EL (cell line): ENCODE measurements at regions not wholly inside any gene's neighbourhood (a gene's known extent, or its start where the extent isn't known, plus 50 kb on each side); places are given as distances from the start of the nearest gene placed in this dataset.
"Not testable (repeated sequence)": the region's sequence is repeated elsewhere in the genome, so short reads cannot be mapped to it uniquely, and the experiment has no call there.

Experiments
- DNase-seq: peaks from one replicate; pipeline ENCODE4 v3.0.0-alpha.2; 2016

DNA sequence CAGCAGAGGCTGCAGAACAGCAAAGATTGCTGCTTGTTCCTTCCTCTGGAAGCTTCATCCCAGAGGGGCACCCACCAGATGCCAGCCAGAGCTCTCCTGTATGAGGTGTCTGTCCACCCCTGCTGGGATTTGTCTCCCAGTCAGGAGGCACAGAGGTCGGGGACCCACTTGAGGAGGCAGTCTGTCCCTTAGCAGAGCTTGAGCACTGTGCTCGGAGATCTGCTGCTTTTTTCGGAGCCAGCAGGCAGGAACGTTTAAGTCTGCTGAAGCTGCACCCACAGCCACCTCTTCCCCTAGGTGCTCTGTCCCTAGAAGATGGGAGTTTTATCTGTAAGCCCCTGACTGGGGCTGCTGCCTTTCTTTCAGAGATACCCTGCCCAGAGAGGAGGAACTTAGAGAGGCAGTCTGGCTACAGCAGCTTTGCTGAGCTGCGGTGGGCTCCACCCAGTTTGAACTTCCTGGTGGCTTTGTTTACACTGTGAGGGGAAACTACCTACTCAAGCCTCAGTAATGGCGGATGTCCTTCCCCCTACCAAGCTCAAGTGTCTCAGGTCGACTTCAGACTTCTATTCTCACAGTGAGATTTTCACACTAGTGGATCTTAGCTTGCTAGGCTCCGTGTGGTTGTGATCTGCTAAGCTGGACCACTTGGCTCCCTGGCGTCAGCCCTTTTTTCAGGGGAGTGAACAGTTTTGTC is 101.8 kb upstream of the GLRA1 start:
- not testable (repeated sequence) for DNase-seq

DNA sequence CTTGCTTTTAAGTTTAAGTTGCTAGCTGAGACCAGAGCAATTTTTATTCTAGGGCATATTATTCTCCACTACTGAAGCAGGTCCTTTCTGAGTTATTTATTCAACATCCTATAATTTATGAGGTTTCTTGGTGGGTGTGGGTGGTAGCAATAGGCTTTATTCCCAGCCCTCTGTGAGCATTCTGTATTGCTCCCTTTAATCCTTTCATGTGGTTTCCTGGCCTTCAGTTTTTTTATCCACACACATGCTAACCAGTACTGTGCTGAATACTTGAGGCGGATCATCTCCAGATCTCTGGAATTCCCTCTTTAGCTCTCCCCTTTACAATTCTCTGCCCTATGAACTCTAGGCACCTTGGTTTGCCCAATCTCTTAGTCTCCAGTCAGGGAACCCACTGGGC is 91.8 kb upstream of the GLRA1 start:
- DNase-seq = no peak

DNA sequence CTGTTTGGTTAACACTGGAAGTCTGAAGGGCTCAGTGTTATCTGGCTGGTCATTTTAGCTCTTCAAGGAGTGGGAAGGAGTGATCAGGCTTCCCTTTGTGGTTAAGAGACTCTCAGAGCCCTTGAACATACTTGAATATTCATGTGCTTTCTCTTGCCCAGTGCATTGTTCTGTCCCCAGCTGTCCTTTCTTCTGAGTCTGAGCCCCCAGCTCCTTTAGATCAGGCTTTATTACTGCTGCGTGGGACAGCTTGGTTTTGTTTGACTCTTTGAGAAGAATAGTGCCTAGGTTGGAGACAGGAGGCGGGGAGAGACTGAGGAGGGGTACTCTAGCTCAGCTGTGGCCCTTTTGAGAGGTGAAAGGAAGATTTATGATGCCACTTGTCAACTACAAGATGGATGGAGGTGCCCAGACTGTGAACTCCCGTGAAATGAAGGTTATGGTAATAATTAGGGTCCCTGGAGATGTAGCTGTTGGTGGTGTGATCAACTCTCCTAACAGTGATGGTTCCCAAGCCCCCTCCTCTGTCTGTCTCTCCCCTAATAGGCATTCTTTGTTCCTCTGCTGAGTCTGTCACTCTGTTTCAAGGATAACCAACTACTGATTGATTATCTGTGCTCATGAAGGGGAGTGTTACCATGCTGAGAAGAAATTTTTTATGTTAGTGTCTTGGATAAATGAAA is 83.1 kb upstream of the GLRA1 start:
- no peak for DNase-seq

- no peak for DNase-seq
These were observed 79.4 kb upstream of the GLRA1 start for GRCh38 chr5:152004095-152004494.
